ENCODE measurements at regions not wholly inside any gene's neighbourhood (a gene's known extent, or its start where the extent isn't known, plus 50 kb on each side); places are given as distances from the start of the nearest gene placed in this dataset.
"Not testable (repeated sequence)": the region's sequence is repeated elsewhere in the genome, so short reads cannot be mapped to it uniquely, and the experiment has no call there.

DNA sequence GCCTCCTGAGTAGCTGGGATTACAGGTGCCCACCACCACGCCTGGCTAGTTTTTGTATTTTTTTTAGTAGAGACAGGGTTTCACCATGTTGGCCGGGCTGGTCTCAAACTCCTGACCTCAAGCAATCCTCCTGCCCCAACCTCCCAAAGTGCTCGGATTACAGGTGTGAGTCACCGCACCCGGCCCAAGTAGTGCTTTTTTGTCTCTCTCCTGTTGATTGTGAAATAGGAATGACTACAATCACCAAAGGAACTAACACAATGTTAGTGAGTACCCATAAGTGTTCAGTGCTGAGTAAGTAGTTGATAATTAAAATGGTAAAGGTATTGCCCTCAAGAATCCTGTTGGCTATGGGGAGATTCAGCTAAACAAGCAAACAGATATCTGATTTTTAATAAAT, 294.1 kb upstream of the LYZL1 start:
- DNase-seq (ENCODE audit: low spot score): not testable (repeated sequence)
- intact Hi-C loops (cut with DNase I): loop anchor here (10.0 kb wide), 2 partner anchors 140 to 310 kb away; no protein-coding TSS in a partner anchor

DNA sequence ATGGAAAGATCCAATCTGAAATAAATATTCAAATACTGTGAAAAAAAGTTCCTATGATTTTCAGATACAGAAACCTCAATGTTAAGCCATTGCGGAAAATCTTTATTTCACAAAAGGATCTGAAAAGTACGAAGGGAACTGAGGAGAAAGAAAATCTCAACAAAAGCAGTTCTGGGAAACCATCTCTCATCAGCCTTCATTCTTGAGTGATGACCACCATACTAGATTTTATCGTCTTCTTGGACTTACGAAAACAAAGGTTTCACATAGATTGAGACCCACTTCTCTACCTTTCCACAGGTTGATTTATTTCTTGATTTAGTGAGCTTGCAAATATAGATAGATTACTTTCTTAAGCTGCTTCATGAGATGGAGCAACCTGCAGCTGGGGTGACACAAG, 293.4 kb upstream of the LYZL1 start:
- DNase-seq (ENCODE audit: low spot score): no peak
- intact Hi-C loops (cut with DNase I): loop anchor here (10.0 kb wide), 2 partner anchors 139 to 309 kb away; no protein-coding TSS in a partner anchor

DNA sequence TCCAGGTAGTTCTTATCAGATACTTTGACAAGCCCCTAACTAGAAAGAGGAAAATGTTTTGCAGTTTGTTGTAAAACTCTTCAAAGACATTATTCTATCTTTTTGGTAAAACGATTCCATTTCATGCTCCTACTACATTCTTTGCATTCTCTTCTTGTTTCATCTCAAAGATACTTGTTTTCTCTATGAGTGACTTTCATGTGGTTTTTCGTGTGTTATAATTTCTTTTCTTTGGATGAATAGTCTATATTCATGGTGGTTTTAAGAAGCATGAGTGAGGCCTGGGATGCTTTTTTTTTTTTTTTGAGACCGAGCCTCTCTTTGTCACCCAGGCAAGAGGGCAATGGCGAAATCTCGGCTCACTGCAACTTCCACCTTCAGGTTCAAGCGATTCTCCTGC, 292.5 kb upstream of the LYZL1 start:
- DNase-seq (ENCODE audit: low spot score): no peak
- intact Hi-C loops (cut with DNase I): loop anchor here (10.0 kb wide), 2 partner anchors 138 to 308 kb away; no protein-coding TSS in a partner anchor

DNA sequence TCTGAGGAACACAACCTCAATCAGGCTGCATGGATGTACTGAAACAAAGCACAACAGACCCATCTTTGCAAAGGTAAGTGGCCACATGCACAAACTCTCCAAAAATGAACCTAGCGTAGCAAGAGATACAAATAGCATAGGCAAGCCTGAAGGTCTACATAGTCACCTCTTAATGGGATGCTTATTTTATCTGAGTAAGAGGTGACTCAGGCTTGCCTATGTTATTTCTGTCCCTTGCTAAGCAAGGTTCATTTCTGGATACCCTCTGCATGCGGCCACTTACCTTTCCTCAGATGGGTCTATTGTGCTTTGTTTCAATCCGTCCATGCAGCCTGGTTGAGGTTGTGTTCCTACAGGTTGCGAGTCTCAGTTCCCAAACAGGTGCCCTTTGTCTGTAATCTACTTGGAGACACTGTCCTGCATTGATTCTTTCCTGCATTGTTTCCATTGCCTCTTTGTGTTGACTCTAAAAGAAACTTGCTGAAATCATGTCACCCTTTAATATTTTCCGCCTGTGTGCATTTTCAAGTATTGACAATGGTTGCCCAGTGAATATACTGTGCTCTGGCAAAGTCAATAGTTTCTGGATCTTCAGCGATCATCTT, 291.8 kb upstream of the LYZL1 start:
- DNase-seq (ENCODE audit: low spot score): no peak
- intact Hi-C loops (cut with DNase I): loop anchor here (10.0 kb wide), 2 partner anchors 138 to 308 kb away; no protein-coding TSS in a partner anchor

DNA sequence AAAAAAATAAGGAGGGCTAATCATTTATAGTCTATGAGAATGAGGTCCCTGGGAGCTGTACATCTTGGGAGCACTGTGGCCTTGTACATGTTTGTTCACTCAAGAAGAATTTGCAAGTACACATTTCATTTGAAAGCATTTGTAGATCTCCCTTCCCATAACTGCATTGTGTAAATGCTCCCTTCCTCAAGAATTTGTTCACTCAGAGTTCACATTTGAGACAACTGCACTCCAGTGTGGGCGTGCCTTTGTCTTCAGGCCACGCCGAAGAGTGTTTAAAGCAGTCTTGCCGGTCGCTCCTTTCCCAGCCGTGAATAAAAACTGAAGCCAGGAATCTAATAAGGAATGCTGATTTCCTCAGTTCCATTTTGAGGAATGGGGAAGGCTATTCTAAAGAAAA, 291.1 kb upstream of the LYZL1 start:
- intact Hi-C loops (cut with DNase I): loop anchor here (10.0 kb wide), 2 partner anchors 137 to 307 kb away; no protein-coding TSS in a partner anchor
- no peak for DNase-seq (ENCODE audit: low spot score)

DNA sequence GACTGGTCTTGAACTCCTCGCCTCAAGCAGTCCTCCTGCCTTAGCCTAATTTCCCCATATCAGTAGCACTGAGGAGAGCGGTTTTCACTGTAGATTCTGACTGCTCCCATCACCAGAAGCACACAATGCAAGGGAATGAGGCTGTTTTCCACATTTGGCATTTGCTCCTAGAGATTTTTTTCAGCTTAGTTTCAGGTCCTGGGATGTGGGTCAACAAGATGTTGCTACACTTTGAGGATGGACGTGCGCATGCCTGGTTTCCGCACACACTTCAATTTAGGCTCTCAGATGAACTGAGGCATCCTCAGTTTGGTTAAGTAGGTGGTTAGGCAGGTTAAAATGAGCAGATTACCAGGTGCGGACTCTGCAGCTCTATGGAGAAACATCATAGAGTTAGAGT, 287.1 kb upstream of the LYZL1 start:
- no peak for DNase-seq (ENCODE audit: low spot score)
- intact Hi-C loops (cut with DNase I): no loop called here

DNA sequence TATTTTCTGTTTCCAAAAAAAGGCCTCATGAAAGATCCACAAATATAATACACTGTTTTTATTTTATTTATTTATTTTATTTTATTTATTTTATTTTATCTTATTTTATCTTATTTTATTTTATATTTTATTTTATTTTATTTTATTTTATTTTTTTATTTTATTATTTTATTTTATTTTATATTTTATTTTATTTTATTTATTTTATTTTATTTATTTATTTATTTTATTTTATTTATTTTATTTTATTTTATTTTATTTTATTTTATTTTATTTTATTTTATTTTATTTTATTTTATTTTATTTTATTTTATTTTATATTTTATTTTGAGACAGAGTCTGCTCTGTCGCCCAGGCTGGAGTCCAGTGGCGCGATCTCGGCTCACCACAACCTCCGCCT, 285.9 kb upstream of the LYZL1 start:
- intact Hi-C loops (cut with DNase I); DNase-seq (ENCODE audit: low spot score): not testable (repeated sequence)

DNA sequence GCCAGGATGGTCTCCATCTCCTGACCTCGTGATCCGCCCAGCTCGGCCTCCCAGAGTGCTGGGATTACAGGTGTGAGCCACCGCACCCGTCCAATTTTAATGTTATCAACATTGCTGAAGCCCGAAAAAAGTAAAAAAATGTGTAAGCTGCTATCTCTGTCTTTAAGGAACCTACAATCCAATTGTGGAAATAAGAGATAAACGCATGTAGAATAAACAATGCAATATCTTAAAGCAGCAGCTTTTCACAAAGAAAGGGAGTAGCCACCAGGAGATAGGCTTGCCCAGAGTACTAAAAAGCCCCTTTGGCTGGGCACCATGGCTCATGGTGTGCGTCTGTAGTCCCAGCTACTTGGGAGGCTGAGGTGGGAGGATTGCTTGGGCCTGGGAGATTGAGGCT, 282.9 kb upstream of the LYZL1 start:
- DNase-seq (ENCODE audit: low spot score): no peak
- intact Hi-C loops (cut with DNase I): no loop called here

DNA sequence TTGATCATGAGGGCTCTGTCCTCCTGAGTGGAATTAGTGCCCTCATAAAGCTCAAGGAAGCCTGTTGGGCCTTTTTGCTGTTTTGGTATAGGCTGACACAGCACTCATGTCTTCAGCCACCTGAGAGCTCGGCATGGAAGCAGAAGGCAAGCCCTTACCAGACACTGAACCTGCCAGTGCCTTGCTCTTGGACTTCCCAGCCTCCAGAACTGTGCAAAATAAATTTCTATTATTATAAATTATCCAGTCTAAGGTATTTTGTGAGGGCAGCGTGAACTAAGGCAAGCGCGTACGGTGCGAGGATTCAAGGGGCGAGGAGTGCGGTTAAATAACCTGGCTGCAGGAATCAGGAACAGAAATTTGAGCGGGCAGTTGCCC, 281.5 kb upstream of the LYZL1 start:
- DNase-seq (ENCODE audit: low spot score): no peak
- intact Hi-C loops (cut with DNase I): no loop called here

DNA sequence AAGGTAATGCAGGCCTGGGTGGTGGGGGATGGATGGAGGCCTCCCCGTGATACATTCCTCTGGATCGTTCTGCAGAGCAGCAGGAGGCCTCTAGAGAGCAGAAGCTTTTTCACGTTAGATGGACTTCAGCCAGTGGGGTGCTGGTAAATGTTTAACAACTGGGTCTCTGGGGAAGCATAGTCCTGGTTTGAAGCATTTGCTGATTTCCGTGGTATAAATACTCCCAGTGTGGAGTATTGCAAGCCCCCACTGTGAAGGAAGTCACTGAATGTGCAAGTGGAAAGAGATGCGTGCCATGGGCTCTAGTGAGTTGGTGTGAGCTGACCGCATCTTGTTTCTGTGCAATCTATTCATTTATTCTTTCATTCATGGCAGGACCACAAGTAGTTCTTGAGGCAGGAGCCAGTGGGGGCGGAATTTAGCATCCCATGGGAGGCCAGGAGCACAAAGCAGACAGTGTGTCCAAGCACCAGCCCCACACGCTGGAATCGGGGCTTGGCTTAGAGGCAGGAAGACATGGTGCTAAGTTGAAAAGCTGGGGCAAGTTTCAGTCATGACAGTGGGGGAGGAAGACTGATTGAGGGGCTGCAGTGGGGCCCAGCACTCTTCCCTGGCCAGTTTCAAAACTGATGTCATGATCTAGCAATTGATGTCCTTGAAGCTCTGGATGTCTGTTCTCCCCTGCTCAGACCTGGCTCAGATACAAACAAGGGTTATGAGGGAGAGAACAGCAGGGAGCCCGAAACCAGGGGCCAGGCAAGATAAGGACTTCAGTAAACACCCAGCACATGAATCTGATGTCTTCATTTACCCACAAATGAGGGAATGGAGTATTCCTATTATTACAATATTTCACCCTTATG, 280.9 kb upstream of the LYZL1 start:
- intact Hi-C loops (cut with DNase I): no loop called here

DNA sequence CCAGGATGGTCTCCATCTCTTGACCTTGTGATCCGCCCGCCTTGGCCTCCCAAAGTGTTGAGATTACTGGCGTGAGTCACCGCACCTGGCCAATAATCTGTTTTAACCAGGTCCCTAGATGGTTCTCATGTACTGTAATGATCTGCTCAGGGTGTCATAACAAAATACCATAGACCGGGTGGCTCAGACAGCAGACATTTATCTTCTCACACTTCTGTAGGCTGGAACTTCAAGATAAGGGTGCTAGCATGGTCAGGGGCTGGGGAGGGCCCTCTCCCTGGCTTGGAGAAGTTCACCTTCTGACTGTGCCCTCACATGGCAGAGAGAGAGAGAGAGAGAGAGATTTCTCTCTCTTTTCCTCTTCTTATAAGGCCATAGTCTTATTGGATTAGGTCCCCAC, 279.4 kb upstream of the LYZL1 start:
- DNase-seq (ENCODE audit: low spot score): no peak
- intact Hi-C loops (cut with DNase I): no loop called here

More for the DNA sequence above, 280.9 kb upstream of the LYZL1 start:
- DNase-seq (ENCODE audit: low spot score): no peak

DNA sequence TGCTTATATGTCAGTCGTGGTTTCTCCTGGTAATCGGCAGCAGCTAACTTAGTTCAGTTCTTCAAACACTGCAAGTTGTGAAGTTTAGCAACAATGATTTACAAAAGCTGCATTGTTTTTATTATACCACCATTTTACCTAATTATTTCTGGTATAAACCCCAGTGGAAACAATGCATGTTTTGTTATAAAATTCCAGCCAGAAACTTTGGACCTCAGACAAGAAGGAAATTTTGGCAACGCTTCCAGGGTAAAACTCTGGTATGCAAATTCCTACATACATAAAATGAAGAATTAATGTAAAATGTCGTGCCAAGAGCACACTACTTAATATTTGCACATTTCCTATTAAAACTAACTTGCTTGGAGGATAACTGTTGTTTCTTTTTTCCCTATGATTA, 277.4 kb upstream of the LYZL1 start:
- intact Hi-C loops (cut with DNase I): no loop called here
- DNase-seq (ENCODE audit: low spot score): no peak

DNA sequence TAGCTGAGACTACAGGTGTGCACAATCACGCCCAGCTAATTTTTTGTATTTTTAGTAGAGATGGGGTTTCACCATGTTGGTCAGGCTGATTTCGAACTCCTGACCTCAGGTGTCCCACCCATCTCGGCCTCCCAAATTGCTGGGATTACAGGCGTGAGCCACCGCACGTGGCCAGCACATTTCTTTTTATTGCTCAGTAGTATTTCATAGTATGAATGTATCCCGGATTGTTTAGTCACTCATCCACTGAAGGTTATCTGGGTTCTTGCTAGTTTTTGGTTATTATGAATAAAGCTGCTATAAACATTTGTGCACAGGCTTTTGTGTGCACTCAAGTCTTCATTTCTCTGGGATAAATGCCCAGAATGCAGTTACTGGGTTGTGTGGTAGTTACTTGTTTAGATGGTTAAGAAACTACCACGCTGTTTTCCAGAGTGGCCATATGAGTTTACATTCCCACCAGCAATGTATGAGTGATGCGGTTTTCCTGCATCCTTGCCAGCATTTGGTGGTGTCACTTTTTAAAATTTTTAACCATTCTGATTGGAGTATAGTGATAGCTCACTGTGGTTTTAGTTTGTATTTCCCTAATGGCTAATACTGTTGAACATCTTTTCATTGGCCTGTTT, 275.8 kb upstream of the LYZL1 start:
- intact Hi-C loops (cut with DNase I): no loop called here
- DNase-seq (ENCODE audit: low spot score): no peak

DNA sequence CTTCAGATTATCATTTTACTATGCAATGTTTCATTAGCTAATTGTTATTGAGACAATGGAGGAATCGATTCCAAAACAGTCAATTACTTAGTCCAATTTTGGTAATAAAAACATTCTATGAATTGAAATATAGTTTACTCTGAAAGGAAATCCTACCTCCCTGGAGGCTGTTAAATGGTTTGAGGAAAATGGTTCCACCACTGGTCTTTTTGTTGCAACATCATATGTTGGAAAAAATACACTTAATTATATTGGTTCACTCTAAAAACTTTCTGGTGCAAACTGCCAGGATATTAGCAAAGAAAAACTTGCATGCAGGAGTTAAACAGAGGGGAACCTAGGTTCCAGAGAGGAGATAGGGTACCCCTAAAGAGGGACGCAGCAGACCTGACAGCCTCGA, 267.3 kb upstream of the LYZL1 start:
- no peak for DNase-seq (ENCODE audit: low spot score)

DNA sequence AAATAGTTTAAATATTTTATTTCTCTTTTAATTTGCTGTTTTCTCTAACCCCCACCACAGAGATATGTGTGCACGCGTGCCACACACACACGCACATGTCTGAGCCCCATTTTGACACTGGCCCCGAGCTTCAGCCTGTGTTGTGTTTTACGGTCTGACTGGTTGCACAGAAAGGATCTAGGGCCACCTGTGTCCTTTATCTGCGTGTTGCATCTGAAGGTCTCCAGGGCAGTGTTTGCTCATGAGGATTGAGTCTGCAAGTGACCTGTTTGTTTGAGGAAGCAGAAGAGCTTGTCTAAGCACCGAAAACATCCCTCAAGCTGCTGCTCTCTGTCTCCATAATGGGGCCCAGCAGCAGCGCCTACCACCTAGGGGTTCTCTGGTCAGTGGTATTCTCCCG, 266.4 kb upstream of the LYZL1 start:
- intact Hi-C loops (cut with DNase I): no loop called here
- no peak for DNase-seq (ENCODE audit: low spot score)

More for the DNA sequence above, 267.3 kb upstream of the LYZL1 start:
- intact Hi-C loops (cut with DNase I): no loop called here

DNA sequence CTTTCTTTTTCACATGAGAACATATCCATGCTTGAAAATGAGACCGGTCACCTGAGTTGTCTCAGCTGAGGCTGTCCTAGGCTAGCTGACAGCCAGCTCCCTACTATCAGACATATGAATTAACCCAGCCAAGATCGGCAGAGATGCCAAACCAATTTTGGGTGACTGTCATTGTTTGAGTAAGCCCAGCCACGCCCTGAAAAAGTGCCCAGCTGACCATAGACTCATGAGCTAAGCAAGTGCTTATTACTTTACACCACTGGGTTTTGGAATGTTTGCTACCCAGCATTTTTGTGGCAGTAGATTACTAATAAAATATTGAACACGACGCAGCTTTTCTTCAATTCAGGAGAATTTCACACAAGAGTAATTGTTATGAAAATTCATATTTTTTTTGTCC, 265.2 kb upstream of the LYZL1 start:
- no peak for DNase-seq (ENCODE audit: low spot score)
- intact Hi-C loops (cut with DNase I): no loop called here

DNA sequence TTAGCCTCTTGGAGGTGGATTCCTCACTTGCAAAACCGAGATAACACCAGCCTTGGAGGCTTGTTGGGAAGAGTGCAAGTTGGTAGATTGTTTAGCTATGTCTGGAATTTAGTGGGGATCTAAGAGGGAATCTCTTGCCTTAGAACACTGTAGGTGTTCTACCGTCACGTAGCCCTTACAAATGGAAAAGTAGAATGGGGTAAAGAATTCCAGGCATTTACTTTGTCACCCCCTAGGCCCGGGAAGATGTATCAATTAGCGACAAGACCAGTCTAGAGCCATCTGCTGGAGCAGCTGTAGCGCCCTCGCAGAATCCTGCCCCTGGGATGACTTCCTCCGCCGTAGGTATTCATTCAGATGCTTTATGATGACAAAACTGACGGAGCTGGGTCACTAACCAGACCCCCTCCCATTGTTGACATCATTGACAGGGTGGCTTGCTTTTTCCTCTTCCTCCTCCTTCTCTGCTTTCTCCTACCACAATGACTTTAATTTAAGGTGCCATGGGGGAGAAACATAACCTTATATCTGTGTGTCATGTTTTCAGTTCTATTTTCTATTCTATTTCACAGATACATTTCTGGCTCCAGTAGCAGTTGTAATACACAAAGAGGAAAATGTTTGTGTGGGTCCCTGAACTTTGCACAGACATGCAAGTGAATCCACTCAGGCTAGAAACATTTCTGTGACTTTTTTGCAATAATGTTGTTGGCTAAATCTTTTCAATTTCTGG, 262.6 kb upstream of the LYZL1 start:
- no peak for DNase-seq (ENCODE audit: low spot score)
- intact Hi-C loops (cut with DNase I): no loop called here

DNA sequence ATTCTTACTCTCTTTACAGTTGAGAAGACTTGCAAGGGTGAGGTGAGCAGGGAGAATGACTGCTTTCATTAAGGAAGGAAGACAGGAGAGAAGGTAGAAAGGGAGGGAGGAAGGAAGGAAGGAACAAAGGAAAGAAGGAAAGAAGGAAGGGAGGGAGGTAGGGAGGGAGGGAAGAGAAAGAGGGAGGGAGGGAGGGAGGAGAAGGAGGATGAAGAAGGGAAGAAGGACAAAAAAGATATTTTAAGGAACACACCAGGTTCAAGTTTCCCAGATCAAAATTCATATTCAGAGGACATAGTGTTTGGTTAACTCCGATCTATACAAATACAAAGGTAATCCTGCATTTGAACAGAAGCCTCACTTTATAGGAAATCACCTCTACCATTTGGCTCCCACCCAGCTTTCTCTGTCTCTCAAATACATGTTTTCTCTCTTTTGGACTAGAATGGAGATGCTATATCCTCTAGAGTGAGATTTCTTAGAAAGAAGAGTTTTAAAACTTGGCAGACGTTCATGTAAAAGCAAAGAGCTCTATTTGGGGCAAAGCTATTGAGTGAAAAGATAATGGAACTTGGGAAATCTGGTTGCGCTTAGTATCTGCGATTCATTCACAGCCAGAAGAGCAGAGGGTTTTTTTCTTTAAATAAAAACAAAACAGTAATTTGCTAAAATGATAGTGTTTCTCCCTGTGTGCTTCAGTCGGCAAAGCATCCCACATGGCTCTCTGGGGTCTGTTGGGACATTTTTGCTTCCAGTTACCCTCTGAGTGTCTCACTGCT, 261.9 kb upstream of the LYZL1 start:
- no peak for DNase-seq (ENCODE audit: low spot score)
- intact Hi-C loops (cut with DNase I): no loop called here

DNA sequence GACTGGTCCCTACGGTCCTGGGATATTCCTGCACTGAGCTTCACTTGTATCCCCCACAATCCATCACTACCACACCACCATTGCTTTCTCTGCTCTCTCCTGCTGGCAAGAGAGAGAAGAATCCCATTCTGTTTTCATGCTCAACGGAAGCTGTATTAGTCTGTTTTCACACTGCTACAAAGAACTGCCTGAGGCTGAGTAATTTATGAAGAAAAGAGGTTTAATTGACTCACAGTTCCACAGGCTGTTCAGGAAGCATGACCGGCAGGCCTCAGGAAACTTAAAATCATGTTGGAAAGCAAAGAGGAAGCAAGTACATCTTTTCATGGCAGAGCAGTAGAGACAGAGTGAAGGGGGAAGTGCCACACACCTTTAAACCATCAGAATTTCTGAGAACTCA, 260.4 kb upstream of the LYZL1 start:
- intact Hi-C loops (cut with DNase I): no loop called here

More for the DNA sequence above, 260.4 kb upstream of the LYZL1 start:
- no peak for DNase-seq (ENCODE audit: low spot score)
